ENCODE measurements at regions not wholly inside any gene's neighbourhood (a gene's known extent, or its start where the extent isn't known, plus 50 kb on each side); places are given as distances from the start of the nearest gene placed in this dataset.

- no peak for DNase-seq
Measured at GRCh38 chr2:129768036-129768386, 211.5 kb upstream of the RAB6C start.

DNA sequence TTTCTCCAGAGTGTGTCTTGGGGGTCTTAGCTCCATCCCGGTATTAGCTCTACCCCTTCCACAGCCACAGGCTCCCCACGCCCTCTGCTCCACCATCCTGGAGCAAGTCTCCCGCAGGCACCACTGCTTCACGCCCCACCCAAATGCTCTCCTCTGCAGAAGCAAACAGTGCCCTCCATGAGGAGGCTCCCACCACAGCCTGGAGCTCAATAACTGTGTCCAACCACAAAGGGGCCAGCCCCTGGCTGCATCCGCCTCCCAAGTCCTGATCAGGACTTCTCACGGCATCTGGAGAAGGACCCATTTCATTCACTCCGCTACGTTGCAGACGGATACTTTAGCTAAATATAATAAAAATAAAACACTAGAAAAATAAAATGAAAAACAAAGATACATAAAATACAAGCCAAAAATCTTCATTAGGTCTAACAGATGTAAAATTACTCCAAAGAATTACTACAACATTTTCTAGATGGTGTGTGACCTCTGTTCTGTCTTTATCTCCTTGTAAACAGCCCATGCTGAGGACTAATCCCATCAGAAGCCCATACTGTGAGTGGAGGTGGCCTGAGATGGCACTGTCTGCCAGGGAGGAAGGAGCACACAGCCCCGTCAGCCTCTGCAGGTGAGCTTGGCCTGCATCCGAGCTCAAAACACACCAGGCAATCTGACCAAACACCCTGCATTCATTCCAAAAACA, 210.8 kb upstream of the RAB6C start:
- DNase-seq: no peak

GRCh38 chr2:129769185-129769991, 210.1 kb upstream of the RAB6C start:
- no peak for DNase-seq

DNA sequence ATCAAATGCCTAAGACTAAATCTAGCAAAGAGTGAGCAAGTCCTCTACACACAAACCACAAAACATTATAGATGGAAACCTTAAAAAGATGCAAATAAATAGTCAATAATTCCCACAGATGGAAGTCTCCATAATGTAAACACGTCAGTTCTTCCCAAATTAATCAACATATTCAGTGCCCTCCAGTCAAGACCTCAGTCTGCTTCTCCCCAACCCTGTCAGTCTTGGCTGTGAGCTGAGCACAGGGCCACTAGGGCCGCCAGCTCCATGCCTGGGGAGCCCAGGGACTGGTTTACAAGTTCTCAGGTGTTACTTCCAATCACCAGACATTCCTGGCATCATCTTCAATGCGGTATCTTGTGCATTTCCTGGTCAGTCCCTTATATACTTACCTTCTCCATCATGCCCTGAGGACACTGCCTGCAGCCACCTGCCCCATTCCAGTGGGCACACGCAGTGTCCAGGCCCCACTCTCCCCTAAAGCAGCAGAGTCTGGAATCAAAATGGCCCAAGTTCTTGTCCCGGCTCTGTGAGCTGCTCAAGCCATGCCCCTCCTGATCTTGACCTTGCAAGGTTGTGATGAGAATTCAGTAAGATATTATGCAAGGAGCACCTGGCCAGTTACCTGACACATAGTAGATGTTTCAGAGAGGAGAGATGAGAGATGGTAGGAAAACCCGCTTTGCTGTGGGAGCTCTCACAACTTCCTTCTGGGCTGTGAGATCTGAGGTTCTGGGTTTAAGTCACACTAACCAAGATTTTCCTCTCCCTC, 207.9 kb upstream of the RAB6C start:
- DNase-seq: no peak

DNA sequence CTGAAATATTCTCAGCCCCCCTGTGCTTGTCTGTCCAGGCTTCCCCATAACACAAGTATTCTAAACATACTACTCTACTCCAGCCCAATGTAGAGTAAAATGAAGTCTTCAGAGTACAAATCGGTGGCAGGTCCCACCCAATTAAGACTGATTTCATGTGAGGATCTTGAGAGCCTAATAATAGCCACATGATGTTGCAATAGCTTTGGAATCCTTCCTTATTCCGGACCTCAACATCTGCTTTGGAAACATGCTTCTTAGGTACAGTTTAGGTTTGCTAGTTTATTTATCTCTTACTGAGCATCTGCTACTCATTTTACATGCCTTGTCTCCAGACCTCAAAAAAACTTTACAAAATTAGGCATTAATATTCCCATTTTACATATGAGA, 207.3 kb upstream of the RAB6C start:
- no peak for DNase-seq

DNA sequence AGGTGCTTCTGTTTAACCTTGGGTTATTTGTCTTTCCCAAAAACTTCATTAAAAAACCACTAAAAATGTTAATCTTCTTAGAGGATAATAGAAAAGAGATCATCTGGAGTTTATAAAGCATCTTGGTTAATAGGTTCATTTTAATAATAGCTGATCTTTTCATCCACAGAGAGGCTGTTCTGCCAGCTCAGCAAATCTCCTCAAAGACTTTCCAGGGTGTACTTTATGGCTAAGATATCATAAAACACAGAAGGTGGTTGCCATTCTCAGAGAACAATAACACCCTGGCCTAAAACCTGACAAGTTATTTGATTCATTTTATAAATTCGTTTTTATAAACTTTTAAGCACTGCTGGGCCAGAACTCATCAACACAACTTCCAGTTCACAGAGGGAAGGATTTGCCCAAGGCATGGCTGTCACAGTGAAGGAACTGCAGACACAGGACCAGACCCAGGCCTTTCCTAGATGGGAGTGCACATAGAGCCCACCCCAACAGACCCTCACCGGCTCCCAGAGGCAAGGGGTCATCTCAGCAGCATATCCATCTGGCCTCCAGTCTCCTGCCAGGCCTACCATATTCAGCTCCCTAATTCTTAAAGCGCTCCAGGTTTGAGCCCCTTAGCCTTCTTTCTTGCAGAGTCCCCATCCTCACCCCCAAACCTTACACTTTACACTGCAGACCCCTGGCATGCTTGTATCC, 203.4 kb upstream of the RAB6C start:
- no peak for DNase-seq

DNA sequence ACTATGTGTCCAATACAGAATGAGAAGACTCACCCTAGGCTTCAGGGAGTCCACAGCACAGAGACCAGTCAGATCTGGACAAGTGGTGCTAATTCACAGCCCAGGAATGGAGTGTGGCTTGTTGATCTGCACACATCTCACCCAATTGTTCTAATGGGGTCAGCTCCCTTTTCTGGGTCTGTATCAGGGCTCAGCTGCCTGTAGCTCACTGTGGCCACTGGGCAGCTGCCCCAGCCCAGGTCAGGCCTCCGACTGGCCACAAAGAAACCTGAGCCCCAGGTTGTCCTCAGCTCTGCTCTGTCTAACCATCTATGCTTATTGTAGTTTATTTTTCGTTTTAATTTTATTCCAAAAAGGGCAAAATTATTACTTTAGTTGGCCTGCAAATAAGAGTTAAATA, 202.3 kb upstream of the RAB6C start:
- DNase-seq: no peak

- no peak for DNase-seq
Measured at GRCh38 chr2:129777762-129778583, 201.5 kb upstream of the RAB6C start.

GRCh38 chr2:129778584-129778877, 200.9 kb upstream of the RAB6C start:
- DNase-seq: no peak

DNA sequence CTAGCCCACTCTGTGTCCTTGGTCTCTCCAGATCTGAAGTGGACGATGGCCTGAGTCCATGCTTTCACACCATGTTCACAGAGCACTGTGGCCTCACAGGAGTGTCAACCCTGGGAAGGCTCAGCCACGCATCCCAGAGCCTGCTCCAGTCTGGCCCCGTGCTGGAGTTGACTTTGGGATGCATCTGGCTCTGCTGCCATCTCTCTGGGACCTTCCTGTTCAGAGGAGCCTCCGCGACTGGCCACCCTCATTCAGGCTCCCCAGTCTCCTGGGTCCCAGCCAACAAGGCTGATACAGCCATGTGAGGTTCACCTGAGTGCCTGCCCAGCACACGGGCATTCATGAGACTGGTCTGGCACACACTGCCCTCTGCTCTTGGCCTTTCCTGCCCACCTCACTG, 199.7 kb upstream of the RAB6C start:
- no peak for DNase-seq

DNA sequence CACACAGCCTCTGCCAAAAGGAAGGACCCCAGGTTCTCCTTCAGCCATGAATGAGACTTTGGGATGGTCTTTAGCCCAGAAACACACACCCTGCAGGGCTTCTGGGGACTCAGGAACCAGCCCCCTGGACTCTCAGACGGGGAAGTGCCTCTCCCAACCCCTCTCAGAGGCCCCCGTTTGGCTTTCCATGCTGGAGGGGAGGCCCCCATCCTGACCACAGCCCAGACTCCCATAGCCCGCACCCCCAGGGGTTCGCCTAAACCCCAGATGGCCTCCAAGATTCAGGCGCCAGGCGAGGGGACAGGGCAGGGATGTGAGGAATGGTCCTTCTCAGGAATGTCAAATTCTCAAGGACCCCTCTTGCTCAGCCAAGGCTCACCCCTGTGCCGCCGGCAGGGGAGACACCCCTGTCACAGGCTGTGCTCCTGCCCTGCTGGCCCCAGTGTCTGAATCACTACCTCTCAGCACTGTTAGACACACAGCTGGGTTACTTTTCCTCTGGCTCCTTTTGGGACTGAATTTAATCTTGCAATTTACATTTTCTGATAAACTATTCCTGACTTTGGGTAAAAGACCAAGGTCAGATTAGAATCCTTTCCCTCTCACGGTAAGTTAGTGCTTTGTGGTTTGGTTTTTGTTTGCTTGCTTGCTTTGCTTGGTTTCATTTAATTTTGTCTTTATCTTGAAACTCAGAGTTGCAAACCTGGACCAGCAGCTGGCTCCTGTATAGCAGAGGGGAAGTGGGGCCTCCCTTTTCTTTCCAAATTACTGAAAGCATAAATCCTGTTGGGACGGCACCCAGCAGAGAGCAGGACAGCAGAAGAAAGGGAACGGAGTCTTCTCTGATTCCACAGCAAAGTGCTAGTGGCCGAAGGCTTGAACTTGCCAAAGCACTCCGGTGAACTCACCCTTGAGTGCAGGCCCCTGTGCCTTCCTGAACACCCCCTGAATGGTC, 198.9 kb upstream of the RAB6C start:
- no peak for DNase-seq

DNA sequence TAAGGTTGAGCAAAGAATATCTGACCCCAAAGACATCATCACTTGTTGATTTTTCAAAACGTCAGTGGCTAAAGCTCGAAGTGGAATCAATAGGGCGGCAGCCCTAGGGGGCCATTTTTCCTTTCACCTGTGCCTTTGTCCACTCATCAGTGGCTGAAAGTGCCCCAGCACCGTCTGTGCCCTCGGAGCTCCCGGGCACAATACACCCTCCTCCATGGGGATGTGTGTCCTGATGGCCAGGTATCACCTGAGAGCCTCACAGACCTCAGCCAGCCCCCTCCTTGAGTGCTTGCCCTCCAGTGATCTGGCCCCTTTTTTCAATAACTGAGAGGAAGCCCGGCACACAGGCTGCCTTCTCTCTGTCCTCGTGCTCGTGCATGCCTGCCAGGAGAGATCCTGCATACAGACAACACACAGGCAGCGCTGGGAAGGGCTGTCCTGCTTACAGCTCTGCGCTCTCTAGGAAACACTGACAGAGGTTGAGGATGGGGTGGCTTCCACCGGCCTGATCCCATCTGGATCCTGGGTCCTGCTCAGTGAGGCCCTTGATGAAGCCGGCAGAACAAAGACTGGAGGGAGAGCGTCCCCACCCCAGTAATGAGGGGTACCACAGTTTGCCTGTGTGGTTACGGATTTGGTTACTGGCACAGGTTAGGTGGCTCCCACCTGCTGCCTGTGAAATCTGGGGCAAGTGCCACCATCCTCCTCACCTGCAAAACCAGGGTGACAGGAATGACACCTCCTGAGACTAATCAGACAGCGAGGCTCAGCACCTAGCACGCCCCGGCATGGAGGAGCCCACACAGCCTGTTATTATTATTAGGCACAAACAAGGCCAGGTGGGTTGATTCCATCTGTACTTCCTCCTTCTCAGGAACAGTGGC, 197.5 kb upstream of the RAB6C start:
- DNase-seq: no peak

- DNase-seq: no peak
Measured at GRCh38 chr2:129782633-129782990, 196.9 kb upstream of the RAB6C start.

- no peak for DNase-seq
Measured at GRCh38 chr2:129784486-129784885, 195.0 kb upstream of the RAB6C start.

- no peak for DNase-seq
Measured at GRCh38 chr2:129791712-129792111, 187.8 kb upstream of the RAB6C start.

DNA sequence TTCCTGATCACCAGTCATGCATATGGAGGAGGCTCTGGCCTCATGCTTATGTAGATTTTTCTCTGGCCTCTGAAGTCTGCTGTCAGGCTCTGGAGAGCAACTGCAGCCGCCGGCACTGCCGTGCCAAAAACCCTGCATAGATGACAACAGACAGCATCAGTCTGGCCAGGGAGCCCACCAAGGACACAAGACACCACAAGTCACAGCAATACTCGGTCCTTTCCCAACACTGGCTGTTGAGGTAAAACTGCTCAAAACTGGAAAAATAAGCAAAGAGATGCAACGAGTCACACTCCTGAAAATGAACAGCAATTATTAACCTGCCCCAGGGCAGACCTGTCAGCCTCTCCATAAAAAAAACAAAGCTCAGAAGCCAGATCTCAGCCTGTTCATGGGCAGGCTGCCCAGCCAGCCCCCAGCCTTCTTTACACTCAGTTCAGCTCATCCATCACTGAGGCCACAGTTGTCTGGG, 186.0 kb upstream of the RAB6C start:
- DNase-seq: no peak

DNA sequence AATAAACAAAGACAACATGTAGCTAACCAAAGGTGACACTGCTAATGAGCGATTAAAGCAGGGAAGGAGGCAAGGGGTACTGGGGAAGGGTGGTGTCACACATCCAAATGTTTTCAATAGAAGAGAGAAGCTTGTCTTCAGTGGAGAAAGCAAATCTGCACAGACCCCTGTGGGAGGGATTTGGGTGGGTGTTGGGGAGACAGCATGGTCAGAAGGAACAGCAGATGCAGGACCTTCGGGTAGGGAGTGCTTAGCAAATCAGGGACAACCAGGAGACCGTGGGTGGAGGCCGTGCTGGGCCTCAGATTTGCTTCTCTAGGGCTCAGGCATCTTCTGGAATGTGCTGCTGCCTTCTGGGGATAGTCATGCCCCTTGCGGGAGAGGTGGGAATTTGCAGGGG, 185.3 kb upstream of the RAB6C start:
- DNase-seq: no peak

GRCh38 chr2:129794540-129794939, 184.9 kb upstream of the RAB6C start:
- DNase-seq: no peak

DNA sequence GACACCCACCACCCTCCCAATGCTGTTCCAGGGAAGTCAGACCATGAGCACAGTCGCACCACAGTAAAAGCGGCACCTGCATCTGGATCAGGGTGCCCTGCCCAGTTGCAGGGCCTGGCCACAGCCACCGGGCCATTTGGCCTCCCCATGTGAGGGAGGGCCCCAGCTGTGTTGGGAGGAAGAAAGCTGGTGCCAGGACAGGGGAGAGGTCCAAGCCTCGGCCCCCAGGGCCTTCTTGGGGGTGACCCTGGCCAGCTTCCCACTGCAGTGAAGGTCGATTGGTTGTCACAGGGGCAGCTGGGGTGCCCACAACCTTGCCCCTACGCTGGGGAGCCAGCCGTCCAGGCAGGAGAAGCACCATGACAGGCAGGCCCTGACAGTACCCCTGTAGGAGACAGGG, 183.2 kb upstream of the RAB6C start:
- DNase-seq: no peak

- DNase-seq: no peak
Measured at GRCh38 chr2:129796801-129797488, 182.5 kb upstream of the RAB6C start.
